Prostate gland (tissue), 2 donors: ENCODE measurements at regions not wholly inside any gene's neighbourhood (a gene's known extent, or its start where the extent isn't known, plus 50 kb on each side); places are given as distances from the start of the nearest gene placed in this dataset.

Experiments used
- POLR2AphosphoS5 ChIP-seq: sonication (generic); formaldehyde crosslinking; IDR thresholded peaks from one replicate; pipeline ENCODE4 v1.6.1; 2017; ENCODE audit warnings: antibody characterized with exemption
- TF ChIP-seq, protein P1 (sequence below), 4 experiments: fragments of 200-600 bp in 2 of 4; fragments of 450-650 bp in 2 of 4; sonication (generic) in 2 of 4; IDR thresholded peaks; 1 replicate in 3 of 4; 2 replicates in 1 of 4; pipeline ENCODE4 v1.5.1; 2016 to 2019; ENCODE audit warnings: antibody characterized with exemption in 4 of 4, mild to moderate bottlenecking in 2 of 4, moderate library complexity in 2 of 4

DNA sequence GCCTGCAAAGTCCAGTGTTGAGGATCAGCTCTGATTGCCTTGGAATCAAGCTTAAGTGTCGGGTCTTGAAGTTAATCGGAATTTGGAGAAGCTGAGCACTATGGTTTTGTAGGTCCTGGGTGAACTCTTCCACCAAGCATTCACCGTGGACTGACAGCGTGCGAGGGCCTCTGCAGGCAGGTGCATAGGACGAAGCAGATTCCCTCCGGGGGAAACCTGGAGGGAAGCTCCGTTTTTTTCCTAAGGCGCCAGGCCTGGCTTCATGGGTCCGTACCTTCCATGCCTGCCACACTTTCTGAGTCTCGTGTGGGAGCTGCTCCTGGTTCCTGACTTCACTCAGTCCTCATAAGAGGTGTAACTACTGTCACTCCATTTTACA lies 170.1 kb downstream of the CRYBB2 start:
- TF ChIP-seq POLR2AphosphoS5: no peak
- TF ChIP-seq, protein P1, sequence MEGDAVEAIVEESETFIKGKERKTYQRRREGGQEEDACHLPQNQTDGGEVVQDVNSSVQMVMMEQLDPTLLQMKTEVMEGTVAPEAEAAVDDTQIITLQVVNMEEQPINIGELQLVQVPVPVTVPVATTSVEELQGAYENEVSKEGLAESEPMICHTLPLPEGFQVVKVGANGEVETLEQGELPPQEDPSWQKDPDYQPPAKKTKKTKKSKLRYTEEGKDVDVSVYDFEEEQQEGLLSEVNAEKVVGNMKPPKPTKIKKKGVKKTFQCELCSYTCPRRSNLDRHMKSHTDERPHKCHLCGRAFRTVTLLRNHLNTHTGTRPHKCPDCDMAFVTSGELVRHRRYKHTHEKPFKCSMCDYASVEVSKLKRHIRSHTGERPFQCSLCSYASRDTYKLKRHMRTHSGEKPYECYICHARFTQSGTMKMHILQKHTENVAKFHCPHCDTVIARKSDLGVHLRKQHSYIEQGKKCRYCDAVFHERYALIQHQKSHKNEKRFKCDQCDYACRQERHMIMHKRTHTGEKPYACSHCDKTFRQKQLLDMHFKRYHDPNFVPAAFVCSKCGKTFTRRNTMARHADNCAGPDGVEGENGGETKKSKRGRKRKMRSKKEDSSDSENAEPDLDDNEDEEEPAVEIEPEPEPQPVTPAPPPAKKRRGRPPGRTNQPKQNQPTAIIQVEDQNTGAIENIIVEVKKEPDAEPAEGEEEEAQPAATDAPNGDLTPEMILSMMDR (IDR thresholded peaks at IDR 0.05): no peak
